Activated naive CD4-positive, alpha-beta T cell treated with Interleukin-2 at 50 U/mL for 16 hours (primary cell): ENCODE measurements at regions not wholly inside any gene's neighbourhood (a gene's known extent, or its start where the extent isn't known, plus 50 kb on each side); places are given as distances from the start of the nearest gene placed in this dataset.

Source experiments
- DNase-seq: peaks from one replicate; pipeline ENCODE4 v3.0.0-alpha.2; 2020

GRCh38 chr17:77479372-77480198 lies 338.8 kb downstream of the SEC14L1 start:
- DNase-seq: no peak

DNA sequence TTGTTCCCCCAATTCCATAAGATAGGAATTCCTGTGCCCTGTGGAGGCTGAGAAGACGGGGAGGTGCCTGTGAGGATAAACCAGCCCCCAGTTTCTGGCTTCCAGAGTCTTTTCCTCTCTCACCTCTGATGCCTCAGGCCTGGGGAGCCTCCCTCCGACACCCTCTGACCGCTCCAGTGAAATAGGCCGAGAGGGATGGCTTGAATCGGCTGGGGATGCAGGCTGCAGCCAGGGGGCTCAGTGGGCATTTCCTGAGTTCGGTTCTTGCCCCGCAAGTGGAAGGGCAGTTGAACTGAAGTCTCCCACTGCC lies 339.4 kb downstream of the SEC14L1 start:
- no peak for DNase-seq

DNA sequence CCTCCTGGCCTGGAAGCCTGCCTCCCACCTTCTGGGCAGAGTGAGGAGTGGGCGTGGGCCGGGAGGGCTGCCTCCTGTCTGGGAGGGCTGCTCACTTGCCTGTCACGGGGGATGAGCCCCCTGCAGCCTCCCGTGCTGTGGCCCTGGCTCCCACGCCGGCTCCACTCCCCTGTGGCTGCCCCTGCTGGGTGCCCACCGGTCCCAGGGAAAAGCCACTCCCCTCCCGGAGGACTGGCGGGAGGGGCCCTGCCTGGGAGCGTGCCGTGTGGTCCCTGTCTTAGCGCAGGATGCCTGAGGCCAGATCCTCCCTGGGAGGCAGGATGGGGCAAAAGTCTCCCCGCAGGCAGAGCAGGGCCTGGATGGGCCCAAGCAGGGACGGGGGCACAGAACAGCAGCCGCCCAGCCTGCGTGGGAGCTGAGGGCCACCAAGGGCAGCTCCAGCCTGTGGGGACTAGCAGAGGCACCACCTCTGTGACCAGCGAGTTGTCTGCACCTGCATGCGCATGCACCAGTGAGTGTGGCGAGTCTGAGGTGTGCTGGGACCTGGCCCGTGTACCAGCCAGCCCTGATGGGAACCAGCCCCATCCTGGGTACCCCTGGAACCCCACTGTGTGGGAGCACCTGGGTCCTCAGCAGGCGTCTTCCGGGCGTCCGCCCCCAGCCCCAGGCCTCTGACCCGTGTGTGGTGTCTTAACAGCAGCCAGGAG lies 339.9 kb downstream of the SEC14L1 start:
- DNase-seq: no peak

DNA sequence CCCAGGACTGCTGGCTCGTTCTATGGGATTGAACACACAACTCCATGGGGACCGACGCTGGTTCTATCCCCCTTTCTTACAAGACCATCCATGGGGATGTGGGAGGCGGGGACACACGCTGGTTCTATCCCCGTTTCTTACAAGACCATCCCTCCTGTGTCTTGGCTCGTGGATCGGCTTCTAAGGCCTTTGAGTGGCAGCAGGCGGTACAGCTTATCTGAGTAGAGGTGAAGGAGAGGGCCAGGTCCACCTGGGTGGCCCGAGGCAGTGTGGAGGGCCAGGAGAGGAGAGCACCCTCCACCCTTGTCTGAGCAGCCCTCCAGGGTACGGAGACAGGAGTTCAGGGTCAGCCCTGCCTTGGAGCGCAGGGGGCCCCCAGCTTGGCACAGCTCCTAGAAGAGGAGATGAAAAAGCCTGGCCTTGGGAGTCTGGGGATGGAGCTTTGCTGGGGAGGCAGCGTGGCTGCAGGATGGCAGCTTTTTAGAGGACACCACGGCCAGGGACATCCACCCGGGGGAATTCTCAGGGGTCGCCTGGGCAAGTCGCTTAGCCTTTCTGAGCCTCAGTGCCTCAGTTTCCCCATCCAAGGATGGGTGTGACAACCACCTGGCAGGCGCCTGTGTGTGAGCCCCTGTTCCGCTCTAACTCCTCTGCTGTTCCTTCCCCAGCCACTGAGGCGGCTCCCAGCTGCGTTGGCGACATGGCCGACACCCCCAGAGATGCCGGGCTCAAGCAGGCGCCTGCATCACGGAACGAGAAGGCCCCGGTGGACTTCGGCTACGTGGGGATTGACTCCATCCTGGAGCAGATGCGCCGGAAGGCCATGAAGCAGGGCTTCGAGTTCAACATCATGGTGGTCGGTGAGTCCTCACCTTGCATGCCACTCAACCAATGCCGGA lies 341.0 kb downstream of the SEC14L1 start:
- DNase-seq: no peak

- DNase-seq: no peak
Observed at GRCh38 chr17:77482375-77483127, 341.8 kb downstream of the SEC14L1 start.

- no peak for DNase-seq
Observed at GRCh38 chr17:77483128-77483598, 342.4 kb downstream of the SEC14L1 start.

- DNase-seq: no peak
Observed at GRCh38 chr17:77484111-77484510, 343.3 kb downstream of the SEC14L1 start.

DNA sequence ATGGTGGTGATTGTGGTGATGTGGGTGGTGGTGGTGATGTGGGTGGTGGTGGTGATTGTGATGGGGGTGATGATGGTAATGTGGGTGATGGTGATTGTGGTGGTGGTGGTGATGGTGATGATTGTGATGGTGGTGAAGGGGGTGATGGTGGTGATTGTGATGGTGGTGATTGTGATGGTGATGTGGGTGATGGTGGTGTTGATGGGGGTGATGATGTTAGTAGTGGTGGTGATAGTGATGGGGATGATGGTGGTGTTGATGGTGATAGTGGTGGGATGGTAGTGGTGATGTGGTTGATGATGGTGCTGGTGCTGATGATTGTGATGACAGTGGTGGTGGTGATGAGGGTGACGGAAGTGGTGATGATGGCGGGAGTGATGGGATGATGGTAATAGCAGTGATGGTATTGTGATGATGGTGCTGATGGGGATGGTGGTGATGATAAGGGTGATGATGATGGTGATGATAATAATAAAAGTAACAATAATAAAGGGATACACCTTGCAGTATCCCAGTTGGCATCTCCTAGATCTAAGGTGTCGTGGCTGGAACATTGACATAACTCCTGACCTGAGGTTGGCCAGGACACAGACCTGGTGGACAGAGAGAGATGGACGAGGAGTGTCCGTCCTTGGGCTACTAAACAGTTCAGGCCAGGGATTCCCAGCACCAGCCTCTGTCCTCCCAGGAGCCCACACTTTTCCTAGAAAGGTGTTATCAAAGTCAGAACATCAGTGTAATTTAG lies 344.5 kb downstream of the SEC14L1 start:
- DNase-seq: no peak

DNA sequence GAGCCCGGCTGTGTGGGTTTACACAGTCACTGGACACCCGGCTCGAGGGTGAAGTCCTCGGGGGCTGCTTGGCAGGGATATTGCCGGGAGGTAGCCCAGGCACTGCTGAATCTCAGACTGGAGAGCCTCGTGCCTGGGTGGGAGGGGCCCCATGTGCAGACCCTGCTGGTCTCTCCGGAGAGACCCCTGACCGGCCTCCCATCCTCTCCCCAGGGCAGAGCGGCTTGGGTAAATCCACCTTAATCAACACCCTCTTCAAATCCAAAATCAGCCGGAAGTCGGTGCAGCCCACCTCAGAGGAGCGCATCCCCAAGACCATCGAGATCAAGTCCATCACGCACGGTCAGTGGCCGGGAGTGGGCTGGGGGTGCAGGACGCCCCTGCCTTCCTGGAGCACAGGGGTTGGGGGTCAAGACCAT lies 346.5 kb downstream of the SEC14L1 start:
- no peak for DNase-seq

DNA sequence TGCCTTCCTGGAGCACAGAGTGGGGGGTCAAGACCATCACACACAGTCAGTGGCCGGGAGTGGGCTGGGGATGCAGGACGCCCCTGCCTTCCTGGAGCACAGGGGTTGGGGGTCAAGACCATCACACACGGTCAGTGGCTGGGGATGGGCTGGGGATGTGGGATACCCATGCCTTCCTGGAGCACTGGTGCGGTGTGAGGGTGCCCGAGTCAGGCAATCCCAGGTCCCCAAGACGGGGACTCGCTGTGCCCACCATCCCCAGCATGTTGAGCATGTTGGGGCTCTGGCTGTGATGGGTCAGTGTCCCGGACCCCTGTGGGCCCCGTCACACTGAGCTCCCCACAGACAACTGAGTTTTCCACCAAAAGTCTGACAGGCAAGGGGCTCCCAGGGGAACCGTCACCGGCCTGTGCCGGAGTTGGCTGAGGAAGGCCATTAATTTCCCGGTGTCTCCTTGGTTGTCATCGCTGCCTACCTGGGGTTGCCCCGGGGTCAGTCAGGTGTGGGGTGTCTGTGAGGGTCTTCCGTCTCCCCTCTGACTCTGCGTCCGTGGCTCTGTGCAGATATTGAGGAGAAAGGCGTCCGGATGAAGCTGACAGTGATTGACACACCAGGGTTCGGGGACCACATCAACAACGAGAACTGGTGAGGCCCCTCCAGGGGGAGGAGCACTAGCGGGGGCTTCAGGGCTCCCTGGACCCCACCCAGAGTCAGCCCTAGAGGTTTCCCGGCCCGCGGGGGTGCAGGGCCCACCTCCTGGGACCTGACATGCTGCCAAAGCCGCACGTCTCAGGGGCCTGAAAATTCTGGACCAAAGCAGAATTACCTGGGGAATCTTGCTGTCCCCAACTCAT lies 347.1 kb downstream of the SEC14L1 start:
- DNase-seq: no peak

DNA sequence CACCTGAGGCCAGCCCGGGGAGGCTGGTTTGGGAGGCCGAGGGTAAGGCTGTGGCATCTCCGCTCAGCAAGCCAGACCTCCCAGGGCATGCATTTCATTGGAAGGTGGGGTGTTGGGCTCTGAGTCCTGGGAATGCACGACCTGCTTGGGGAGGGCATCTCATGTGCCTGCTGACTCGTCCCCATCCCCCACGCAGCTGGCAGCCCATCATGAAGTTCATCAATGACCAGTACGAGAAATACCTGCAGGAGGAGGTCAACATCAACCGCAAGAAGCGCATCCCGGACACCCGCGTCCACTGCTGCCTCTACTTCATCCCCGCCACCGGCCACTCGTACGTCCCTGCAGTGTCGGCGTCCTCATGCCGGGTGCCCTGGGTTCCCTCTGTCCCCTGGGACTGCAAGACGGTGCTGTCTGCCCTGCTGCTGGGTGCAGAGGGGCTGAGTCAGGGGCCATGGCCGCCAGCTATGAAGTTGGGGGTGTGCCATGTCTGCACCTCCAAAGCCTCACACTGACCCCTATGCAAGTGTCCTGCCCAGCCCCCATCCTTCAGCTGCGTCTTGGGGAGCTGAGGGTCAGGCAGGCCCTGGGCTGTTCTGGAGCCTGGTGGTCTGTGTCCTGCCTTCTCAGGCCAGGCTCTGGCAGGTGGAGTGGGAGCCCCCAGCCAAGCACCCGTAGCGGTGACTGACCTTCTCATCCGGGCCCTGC lies 347.9 kb downstream of the SEC14L1 start:
- no peak for DNase-seq

GRCh38 chr17:77489239-77489892 lies 348.6 kb downstream of the SEC14L1 start:
- no peak for DNase-seq

DNA sequence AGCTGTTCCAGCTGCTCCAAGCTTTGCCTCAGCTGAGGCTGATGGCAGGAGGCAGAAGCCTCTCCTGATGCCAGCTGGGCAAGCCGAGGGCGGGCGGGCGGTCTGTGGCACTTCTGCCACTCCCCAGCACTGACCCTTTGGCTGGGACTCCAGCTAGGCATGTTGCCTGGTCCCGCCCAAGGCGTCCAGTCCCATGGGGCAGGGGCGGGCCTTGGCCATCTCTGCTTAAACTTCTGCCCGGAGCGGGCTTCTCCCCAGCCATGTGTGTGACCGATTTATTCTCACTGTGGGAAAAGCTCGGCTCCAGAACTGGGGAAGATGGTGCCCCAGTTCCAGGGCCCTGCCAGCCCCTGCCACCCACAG lies 349.1 kb downstream of the SEC14L1 start:
- DNase-seq: no peak

GRCh38 chr17:77490361-77491183 lies 349.8 kb downstream of the SEC14L1 start:
- no peak for DNase-seq

DNA sequence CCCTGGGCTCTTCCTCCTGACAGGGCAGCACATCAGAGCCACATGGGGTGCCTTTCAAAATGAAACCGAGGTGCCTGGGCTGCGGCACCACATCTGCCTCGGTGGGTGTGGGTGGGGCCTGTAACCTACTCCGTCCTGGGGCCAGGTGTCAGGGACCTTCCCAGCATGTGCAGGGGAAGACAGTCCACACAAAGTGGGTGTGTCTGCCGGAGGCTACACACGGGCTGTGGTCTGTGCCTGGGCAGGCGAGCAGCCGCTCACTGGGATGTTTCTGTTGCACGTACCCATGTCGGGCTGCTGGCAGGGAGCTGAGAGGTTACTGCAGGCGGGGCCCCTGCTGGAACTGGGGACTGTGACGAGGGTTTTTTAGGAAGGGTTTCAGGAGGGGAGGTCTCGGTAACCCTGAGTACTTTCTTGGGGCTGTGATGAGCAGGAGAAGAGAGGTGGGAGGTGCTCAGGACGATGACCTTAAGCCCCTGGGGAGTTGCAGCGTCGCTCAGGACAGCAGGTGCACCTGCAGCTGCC lies 351.2 kb downstream of the SEC14L1 start:
- peak; percentile 35 for DNase-seq

DNA sequence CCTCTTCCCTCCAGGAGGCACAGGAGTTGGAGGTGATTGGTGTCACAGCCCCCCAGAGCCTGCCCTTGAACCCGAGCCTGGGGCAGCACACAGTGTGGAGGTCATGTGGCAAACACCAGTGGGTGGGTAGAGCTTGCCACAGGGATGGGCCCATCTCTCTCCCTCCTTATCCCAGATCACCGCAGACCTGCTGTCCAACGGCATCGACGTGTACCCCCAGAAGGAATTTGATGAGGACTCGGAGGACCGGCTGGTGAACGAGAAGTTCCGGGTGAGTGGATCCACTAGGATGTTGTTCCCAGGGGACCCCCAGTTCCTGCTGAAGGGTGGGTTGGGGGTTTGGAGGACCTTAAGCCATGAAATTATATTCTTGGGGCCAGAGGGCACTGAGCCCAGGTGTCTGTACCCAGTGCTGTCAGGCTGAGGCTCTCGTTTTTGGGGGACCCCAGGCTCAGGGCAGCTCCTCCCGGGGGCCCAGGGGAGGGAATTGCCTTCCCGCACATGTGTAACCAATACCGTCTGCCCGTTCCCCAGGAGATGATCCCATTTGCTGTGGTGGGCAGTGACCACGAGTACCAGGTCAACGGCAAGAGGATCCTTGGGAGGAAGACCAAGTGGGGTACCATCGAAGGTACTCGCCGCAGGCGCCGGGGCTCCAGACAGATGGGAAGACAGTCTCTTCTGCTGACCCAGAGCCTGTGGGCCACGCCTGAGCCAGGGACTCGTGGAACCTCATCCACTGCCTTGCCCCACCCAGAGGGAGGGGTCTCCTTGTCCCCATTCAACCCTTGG lies 351.9 kb downstream of the SEC14L1 start:
- DNase-seq: no peak

DNA sequence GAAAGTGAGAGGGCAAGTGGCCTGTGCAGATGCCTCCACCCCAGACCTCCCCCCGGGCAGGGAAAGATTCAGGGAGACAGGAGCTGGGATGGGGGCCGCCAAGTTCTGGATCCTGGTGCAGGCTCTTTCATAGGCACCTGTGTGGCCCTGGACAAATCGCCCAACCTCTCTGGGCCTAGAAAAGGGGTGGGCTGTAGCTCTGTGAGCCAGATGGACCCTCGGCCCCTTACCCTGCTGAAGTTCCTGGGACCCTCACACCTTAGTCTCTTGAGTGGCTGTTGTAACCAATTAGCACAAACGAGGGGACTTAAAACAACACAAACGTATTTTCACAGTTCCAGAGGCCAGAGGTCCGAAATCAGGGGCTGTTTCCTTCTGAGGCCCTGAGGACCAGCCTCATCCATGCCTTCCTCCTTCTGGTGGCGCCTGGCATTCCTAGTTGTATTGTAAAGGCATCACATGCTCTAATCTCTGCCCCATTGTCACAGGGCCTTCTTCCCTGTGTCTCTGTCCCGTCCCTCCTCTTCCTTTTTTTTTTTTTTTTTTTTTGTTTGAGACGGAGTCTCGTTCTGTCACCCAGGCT lies 352.6 kb downstream of the SEC14L1 start:
- no peak for DNase-seq
